ENCODE measurements at regions not wholly inside any gene's neighbourhood (a gene's known extent, or its start where the extent isn't known, plus 50 kb on each side); places are given as distances from the start of the nearest gene placed in this dataset.

DNA sequence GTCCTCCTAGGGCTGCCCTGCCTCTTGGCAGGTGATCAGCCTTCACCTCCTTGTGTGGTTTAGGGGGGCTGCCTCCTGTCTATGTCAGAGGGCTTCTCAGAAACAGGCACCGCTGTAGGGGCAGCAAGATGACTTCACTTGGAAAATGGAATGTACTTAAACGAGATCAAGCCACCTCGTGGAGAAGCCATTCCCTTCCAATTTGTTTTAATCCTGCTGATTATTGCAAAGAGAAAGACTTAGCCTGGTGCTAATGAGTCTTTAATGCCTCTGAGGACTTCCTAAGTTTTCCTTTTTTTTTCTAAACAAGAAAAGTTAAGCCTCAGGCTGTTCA is 62.3 kb upstream of the RFLNA start:
- no peak overlapping the region for H3K27ac ChIP-seq (ENCODE audit: low read depth, low read length)

More for the DNA sequence above, 62.3 kb upstream of the RFLNA start:
- ChIA-PET CTCF (no interaction called here), RAD21 (ENCODE audit: low non-redundant PET in 1 of 2, low total read pairs in 2 of 2, uncharacterized antibody in 2 of 2, unreplicated experiment in 2 of 2) (no interaction called here), POLR2A (no interaction called here)
- no peak for DNase-seq (ENCODE audit: low read depth, low spot score)
- no peaks in the 10 kb centered on the region for H4K20me1 ChIP-seq (ENCODE audit: insufficient read depth)
- no peak overlapping the region for H3K4me2 ChIP-seq (ENCODE audit: low read length)
- H3K9me3 ChIP-seq (ENCODE audit: control insufficient read depth in 1 of 2, insufficient read depth in 1 of 2, low read depth in 1 of 2, low read length in 2 of 2) = no peaks in the 10 kb centered on the region
- no peaks in the 10 kb centered on the region for H3K9me2 ChIP-seq (ENCODE audit: insufficient read depth)
- H3K36me3 ChIP-seq (ENCODE audit: control insufficient read depth in 1 of 2, insufficient read depth in 2 of 2, low read length in 2 of 2) = no peaks in the 10 kb centered on the region
- no peak overlapping the region for H3K4me3 ChIP-seq (replicated peaks in 1 of 2; ENCODE audit: low read depth in 1 of 2, low read length in 2 of 2)
- TF ChIP-seq YY1 (IDR thresholded peaks at IDR 0.05; ENCODE audit: extremely low read depth, insufficient replicate concordance, low read depth, low read length) (no peak), CBX3 (IDR thresholded peaks at IDR 0.05; ENCODE audit: low read depth) (no peak), MAX (IDR thresholded peaks at IDR 0.05) (no peak), SP1 (IDR thresholded peaks at IDR 0.05; ENCODE audit: low read depth) (no peak), CEBPB (IDR thresholded peaks at IDR 0.05; ENCODE audit: low read depth) (no peak), EZH2 (IDR thresholded peaks at IDR 0.05) (no peak), POLR2A (IDR thresholded peaks at IDR 0.05; ENCODE audit: borderline replicate concordance, extremely low read depth, insufficient read depth, insufficient read length) (no peak), ZFX (IDR thresholded peaks at IDR 0.05) (no peak), FOSL1 (IDR thresholded peaks at IDR 0.05; ENCODE audit: low read depth) (no peak), TCF7L2 (IDR thresholded peaks at IDR 0.05; ENCODE audit: borderline replicate concordance, extremely low read depth, insufficient read depth, insufficient read length) (no peak)
- TF ChIP-seq, protein P1, sequence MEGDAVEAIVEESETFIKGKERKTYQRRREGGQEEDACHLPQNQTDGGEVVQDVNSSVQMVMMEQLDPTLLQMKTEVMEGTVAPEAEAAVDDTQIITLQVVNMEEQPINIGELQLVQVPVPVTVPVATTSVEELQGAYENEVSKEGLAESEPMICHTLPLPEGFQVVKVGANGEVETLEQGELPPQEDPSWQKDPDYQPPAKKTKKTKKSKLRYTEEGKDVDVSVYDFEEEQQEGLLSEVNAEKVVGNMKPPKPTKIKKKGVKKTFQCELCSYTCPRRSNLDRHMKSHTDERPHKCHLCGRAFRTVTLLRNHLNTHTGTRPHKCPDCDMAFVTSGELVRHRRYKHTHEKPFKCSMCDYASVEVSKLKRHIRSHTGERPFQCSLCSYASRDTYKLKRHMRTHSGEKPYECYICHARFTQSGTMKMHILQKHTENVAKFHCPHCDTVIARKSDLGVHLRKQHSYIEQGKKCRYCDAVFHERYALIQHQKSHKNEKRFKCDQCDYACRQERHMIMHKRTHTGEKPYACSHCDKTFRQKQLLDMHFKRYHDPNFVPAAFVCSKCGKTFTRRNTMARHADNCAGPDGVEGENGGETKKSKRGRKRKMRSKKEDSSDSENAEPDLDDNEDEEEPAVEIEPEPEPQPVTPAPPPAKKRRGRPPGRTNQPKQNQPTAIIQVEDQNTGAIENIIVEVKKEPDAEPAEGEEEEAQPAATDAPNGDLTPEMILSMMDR (IDR thresholded peaks at IDR 0.05 in 2 of 3, conservative IDR thresholded peaks at IDR 0.05 in 1 of 3; ENCODE audit: borderline replicate concordance in 1 of 3, insufficient read depth in 1 of 3, low read depth in 2 of 3, low read length in 2 of 3) = no peak
- no peak overlapping the region for H3K9ac ChIP-seq (ENCODE audit: low read length)
- intact Hi-C loops (cut with micrococcal nuclease) = no loop called here
- H3K4me1 ChIP-seq (ENCODE audit: control insufficient read depth in 1 of 2, insufficient read depth in 2 of 2, low read length in 2 of 2) = peaks cover 0 to 5% of the 10 kb centered on the region in 2 experiments; a peak in 1 of 4 replicates
- BruUV-seq (replicated peaks) = no TSS peak
- H3K79me2 ChIP-seq (ENCODE audit: insufficient read depth, low read length) = no peaks in the 10 kb centered on the region
- H3K27me3 ChIP-seq (ENCODE audit: insufficient read depth, low read length) = no peaks in the 10 kb centered on the region
- no peak for ATAC-seq
- no peak overlapping the region for H2AFZ ChIP-seq (ENCODE audit: low read depth, low read length, poor library complexity, severe bottlenecking)
